Panc1 (cell line): ENCODE measurements at regions not wholly inside any gene's neighbourhood (a gene's known extent, or its start where the extent isn't known, plus 50 kb on each side); places are given as distances from the start of the nearest gene placed in this dataset.
"Not testable (repeated sequence)": the region's sequence is repeated elsewhere in the genome, so short reads cannot be mapped to it uniquely, and the experiment has no call there.

Source experiments
- ATAC-seq: fragments of 200-7000 bp; cut with Tn5 transposase; 2 replicates; pipeline ENCODE4 v1.9.1; 2020; ENCODE audit warnings: mild to moderate bottlenecking, moderate library complexity
- BruUV-seq: library from RNA; stranded (reverse); fragments of 400-500 nt; replicated peaks from 2 replicates; lab custom pipeline; 2021; lab: Mats Ljungman, UMichigan
- CTCF ChIA-PET: fragments of 300-600 bp; sonication (Branson Sonifier 250); formaldehyde crosslinking; loops from one replicate; lab custom pipeline; 2022; ENCODE audit warnings: antibody characterized with exemption; lab: Charles Lee
- POLR2A ChIA-PET: fragments of 300-600 bp; sonication (Branson Sonifier 250); formaldehyde crosslinking; loops from one replicate; lab custom pipeline; 2022; ENCODE audit warnings: antibody characterized with exemption; lab: Charles Lee
- DNase-seq: peaks from one replicate; pipeline ENCODE4 v3.0.0-alpha.2; 2010; ENCODE audit warnings: low read depth, low spot score
- H3K27ac ChIP-seq: 2 replicates; pipeline ENCODE4 v1.5.1; 2011; ENCODE audit warnings: mild to moderate bottlenecking, low read length, inconsistent platforms
- H3K27me3 ChIP-seq: fragments of 200-500 bp; sonication (Bioruptor generic); 2 replicates; pipeline ENCODE4 v1.6.0; 2014; ENCODE audit warnings: low read length, inconsistent platforms; ENCODE audit not compliant: control insufficient read depth, insufficient read depth
- H3K36me3 ChIP-seq: fragments of 200-500 bp; sonication (Bioruptor generic); 2 replicates; pipeline ENCODE4 v1.5.1; 2014; ENCODE audit warnings: inconsistent platforms, mild to moderate bottlenecking, low read length, moderate library complexity; ENCODE audit not compliant: control insufficient read depth, insufficient read depth
- H3K4me1 ChIP-seq: 2 replicates; pipeline ENCODE4 v1.5.1; 2011; ENCODE audit warnings: inconsistent platforms, mild to moderate bottlenecking, low read length, moderate library complexity; ENCODE audit not compliant: control insufficient read depth, insufficient read depth
- H3K4me3 ChIP-seq, 2 experiments: 2 replicates each; pipeline ENCODE4 v1.5.1; 2011 to 2012; ENCODE audit warnings: low read depth in 2 of 2, low read length in 2 of 2, mild to moderate bottlenecking in 2 of 2, inconsistent platforms in 1 of 2, moderate library complexity in 1 of 2
- H3K9me3 ChIP-seq: fragments of 200-500 bp; sonication (Bioruptor generic); 2 replicates; pipeline ENCODE4 v1.5.1; 2014; ENCODE audit warnings: low read depth, mild to moderate bottlenecking, inconsistent platforms, low read length, moderate library complexity; ENCODE audit not compliant: control insufficient read depth, insufficient read depth
- CTCF ChIP-seq: fragments of 450-650 bp; IDR thresholded peaks from 2 replicates; pipeline ENCODE4 v1.5.1; 2017; ENCODE audit warnings: mild to moderate bottlenecking
- POLR2AphosphoS5 ChIP-seq: IDR thresholded peaks from 2 replicates; pipeline ENCODE4 v1.6.1; 2012; ENCODE audit warnings: mild to moderate bottlenecking, low read depth, low read length, moderate library complexity
- REST ChIP-seq, 2 experiments: IDR thresholded peaks; 2 replicates each; pipeline ENCODE4 v1.6.1; 2011 to 2012; ENCODE audit warnings: low read depth in 2 of 2, control low read depth in 1 of 2, low read length in 1 of 2, mild to moderate bottlenecking in 1 of 2, moderate library complexity in 1 of 2; ENCODE audit not compliant: insufficient read depth in 1 of 2
- SIN3A ChIP-seq: IDR thresholded peaks from 2 replicates; pipeline ENCODE4 v1.6.1; 2012; ENCODE audit warnings: low read depth, mild to moderate bottlenecking, low read length, moderate library complexity, borderline replicate concordance; ENCODE audit not compliant: insufficient read depth
- TCF7L2 ChIP-seq: IDR thresholded peaks from 2 replicates; pipeline ENCODE4 v1.6.1; 2011; ENCODE audit warnings: mild to moderate bottlenecking, low read depth, low read length, inconsistent platforms
- in situ Hi-C: cut with HindIII; loops from 2 replicates; pipeline ENCODE4 v1.10.0; 2016; ENCODE audit warnings: low sequenced_read_pairs, low pct_unique_long_range_greater_than_20kb
- intact Hi-C: fragments of 100-400 bp; cut with micrococcal nuclease; formaldehyde crosslinking; loops from one replicate; pipeline ENCODE4 v1.10.0; 2022; ENCODE audit not compliant: unreplicated experiment

- TF ChIP-seq POLR2AphosphoS5 (no peak), CTCF (no peak), TCF7L2 (no peak), SIN3A (no peak), REST (IDR thresholded peaks at IDR 0.05; ENCODE audit: insufficient read depth in 1 of 2, low read depth in 2 of 2, low read length in 1 of 2) (no peak)
- no peaks in the 10 kb centered on the region for H3K4me1 ChIP-seq
- no TSS peak for BruUV-seq
- ChIA-PET POLR2A (no interaction called here), CTCF (no interaction called here)
- H3K36me3 ChIP-seq: no peaks in the 10 kb centered on the region
- H3K9me3 ChIP-seq: no peaks in the 10 kb centered on the region
- in situ Hi-C loops (no loop called here), intact Hi-C loops (no loop called here)
- DNase-seq (no peak), ATAC-seq (no peak)
- H3K27me3 ChIP-seq: no peaks in the 10 kb centered on the region
- H3K27ac ChIP-seq: no peak overlapping the region
- no peak overlapping the region for H3K4me3 ChIP-seq
Observed at GRCh38 chrX:80929251-80929650, 119.6 kb upstream of the BRWD3 start.

- in situ Hi-C loops: no loop called here
- no TSS peak for BruUV-seq
Observed at GRCh38 chrX:80917919-80918318, 108.2 kb upstream of the BRWD3 start.

GRCh38 chrX:80912351-80912750 is 102.7 kb upstream of the BRWD3 start:
- DNase-seq, H3K27me3 ChIP-seq, POLR2A ChIA-PET, H3K36me3 ChIP-seq, in situ Hi-C loops, CTCF ChIA-PET, H3K27ac ChIP-seq, ATAC-seq, H3K4me1 ChIP-seq, H3K9me3 ChIP-seq, H3K4me3 ChIP-seq, BruUV-seq, intact Hi-C loops: not testable (repeated sequence)

More at GRCh38 chrX:80917919-80918318, 108.2 kb upstream of the BRWD3 start:
- Histone ChIP-seq H3K36me3 (no peaks in the 10 kb centered on the region), H3K9me3 (no peaks in the 10 kb centered on the region), H3K4me1 (no peaks in the 10 kb centered on the region), H3K27ac (no peak overlapping the region), H3K27me3 (no peaks in the 10 kb centered on the region), H3K4me3 (no peak overlapping the region)
- no peak for TF ChIP-seq TCF7L2
- CTCF ChIA-PET: no interaction called here
- no peak for ATAC-seq
- DNase-seq: no peak
- intact Hi-C loops: no loop called here
- POLR2A ChIA-PET: no interaction called here
